Mucosa of rectum (tissue), 2 donors: ENCODE measurements at regions not wholly inside any gene's neighbourhood (a gene's known extent, or its start where the extent isn't known, plus 50 kb on each side); places are given as distances from the start of the nearest gene placed in this dataset.
"Not testable (repeated sequence)": the region's sequence is repeated elsewhere in the genome, so short reads cannot be mapped to it uniquely, and the experiment has no call there.

Experiments used
- H3K27ac ChIP-seq, 2 donors: one replicate each; pipeline ENCODE4 v1.7.0; 2013; ENCODE audit warnings: inconsistent platforms in 2 of 2, low read depth in 2 of 2, low read length in 2 of 2
- H3K27me3 ChIP-seq, 2 donors: one replicate each; pipeline ENCODE4 v1.7.0; 2013; ENCODE audit warnings: low read length in 2 of 2; ENCODE audit not compliant: control insufficient read depth in 2 of 2, insufficient read depth in 2 of 2
- H3K36me3 ChIP-seq, 2 donors: one replicate each; pipeline ENCODE4 v1.7.0; 2013; ENCODE audit warnings: low read length in 2 of 2; ENCODE audit not compliant: control insufficient read depth in 2 of 2, insufficient read depth in 2 of 2
- H3K4me1 ChIP-seq, 2 donors: one replicate each; pipeline ENCODE4 v1.7.0; 2013; ENCODE audit warnings: low read length in 2 of 2, mild to moderate bottlenecking in 1 of 2; ENCODE audit not compliant: control insufficient read depth in 2 of 2, insufficient read depth in 2 of 2
- H3K4me3 ChIP-seq, 2 donors: one replicate each; pipeline ENCODE4 v1.7.0; 2013; ENCODE audit warnings: low read length in 2 of 2
- H3K9ac ChIP-seq, 2 donors: one replicate each; pipeline ENCODE4 v1.7.0; 2013; ENCODE audit warnings: low read length in 2 of 2, low read depth in 1 of 2, mild to moderate bottlenecking in 1 of 2
- H3K9me3 ChIP-seq, 2 donors: one replicate each; pipeline ENCODE4 v1.7.0; 2013; ENCODE audit warnings: low read length in 2 of 2; ENCODE audit not compliant: control insufficient read depth in 2 of 2
- donor health status: healthy.
- donor health status: Normal muscosa, but diverticular disease.

- H3K9ac ChIP-seq, result no peak overlapping the region
- no peaks in the 10 kb centered on the region for H3K9me3 ChIP-seq
- no peaks in the 10 kb centered on the region for H3K36me3 ChIP-seq
- no peaks in the 10 kb centered on the region for H3K4me1 ChIP-seq
- no peak overlapping the region for H3K27ac ChIP-seq
- H3K27me3 ChIP-seq, result no peaks in the 10 kb centered on the region
- no peak overlapping the region for H3K4me3 ChIP-seq
Observed at GRCh38 chr1:166730299-166730888, 108.9 kb upstream of the POGK start.

DNA sequence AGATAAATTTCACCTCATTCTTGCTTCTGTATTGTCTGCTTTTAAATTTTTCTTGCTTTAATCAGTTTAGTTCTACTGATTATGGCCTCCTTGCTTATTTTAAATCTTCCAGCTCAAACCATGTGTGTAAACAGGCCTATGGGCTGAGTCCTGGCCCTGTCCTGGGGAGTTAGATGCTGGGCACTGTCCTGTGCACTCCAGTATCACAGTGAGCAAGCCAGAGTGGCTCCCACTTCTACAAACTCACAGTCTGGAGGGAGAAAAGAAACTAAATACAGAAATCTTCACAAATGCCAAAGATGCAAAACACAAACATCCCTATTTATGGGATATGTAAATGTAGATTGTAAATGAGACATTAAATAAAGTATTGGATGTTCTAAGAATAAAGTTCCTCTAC is 101.1 kb upstream of the POGK start:
- no peaks in the 10 kb centered on the region for H3K9me3 ChIP-seq
- no peaks in the 10 kb centered on the region for H3K36me3 ChIP-seq
- no peaks in the 10 kb centered on the region for H3K4me1 ChIP-seq

GRCh38 chr1:166738873-166739272 is 100.4 kb upstream of the POGK start:
- no peak overlapping the region for H3K27ac ChIP-seq
- H3K9ac ChIP-seq, result no peak overlapping the region
- no peaks in the 10 kb centered on the region for H3K9me3 ChIP-seq
- H3K36me3 ChIP-seq, result no peaks in the 10 kb centered on the region
- no peak overlapping the region for H3K4me3 ChIP-seq
- H3K27me3 ChIP-seq, result no peaks in the 10 kb centered on the region
- H3K4me1 ChIP-seq, result no peaks in the 10 kb centered on the region

More for the DNA sequence above, 101.1 kb upstream of the POGK start:
- H3K27me3 ChIP-seq, result no peaks in the 10 kb centered on the region
- no peak overlapping the region for H3K4me3 ChIP-seq
- no peak overlapping the region for H3K9ac ChIP-seq
- no peak overlapping the region for H3K27ac ChIP-seq

DNA sequence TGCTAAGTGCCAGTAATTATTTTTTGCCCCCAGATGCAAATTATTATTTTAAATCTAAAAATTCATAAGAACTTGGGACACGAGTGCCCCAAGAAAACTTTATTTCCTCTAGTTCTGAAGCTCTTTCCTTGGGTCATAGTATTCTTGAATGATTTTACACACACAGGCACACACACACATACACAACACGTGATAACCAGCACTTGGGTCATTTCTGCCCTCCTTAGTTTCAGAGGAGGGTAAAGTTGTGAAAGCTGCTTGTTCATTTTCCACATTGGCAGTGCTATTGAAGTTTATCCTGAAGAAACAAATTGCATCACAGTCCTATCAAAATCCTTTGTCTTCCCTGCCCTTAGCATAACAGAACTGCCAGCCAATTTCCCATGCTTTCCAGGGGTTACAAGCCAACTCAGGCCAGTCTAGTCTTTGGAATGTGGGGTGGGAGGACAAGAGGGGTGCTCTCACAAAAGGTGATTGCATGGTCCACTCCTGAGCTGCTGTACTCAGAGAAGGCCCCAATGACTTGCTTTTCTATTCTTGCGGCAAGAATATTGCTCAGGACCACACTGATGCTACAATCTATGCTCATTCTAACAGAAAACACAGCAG is 98.5 kb upstream of the POGK start:
- H3K36me3 ChIP-seq, result no peaks in the 10 kb centered on the region
- no peaks in the 10 kb centered on the region for H3K4me1 ChIP-seq
- no peak overlapping the region for H3K9ac ChIP-seq
- no peaks in the 10 kb centered on the region for H3K27me3 ChIP-seq
- H3K4me3 ChIP-seq, result no peak overlapping the region
- H3K9me3 ChIP-seq, result peaks cover 0 to 4% of the 10 kb centered on the region in 2 donors
- H3K27ac ChIP-seq, result no peak overlapping the region

GRCh38 chr1:166763318-166763717 is 76.0 kb upstream of the POGK start:
- no peaks in the 10 kb centered on the region for H3K27me3 ChIP-seq
- no peak overlapping the region for H3K27ac ChIP-seq
- no peak overlapping the region for H3K9ac ChIP-seq
- H3K36me3 ChIP-seq, result no peaks in the 10 kb centered on the region
- H3K4me3 ChIP-seq, result no peak overlapping the region
- no peaks in the 10 kb centered on the region for H3K9me3 ChIP-seq
- H3K4me1 ChIP-seq, result no peaks in the 10 kb centered on the region

DNA sequence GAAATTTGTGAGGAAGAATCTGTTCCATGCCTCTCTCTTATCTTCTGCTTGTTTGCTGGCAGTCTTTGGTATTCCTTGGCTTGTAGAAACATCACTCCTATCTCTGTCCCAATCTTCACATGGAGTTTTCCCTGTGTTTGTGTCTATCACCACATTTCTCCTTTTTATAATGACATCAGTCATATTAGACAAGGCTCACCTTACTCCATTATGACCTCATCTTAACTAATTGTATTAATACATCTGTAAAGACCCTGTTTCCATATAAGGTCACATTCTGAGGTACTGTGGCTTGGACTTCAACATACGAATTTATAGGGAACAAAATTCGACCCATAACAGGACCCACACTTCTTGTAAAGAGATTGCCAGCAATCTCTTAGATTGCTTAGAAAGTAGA is 72.3 kb upstream of the POGK start:
- Histone ChIP-seq H3K27me3 (no peaks in the 10 kb centered on the region), H3K9ac (no peak overlapping the region), H3K4me3 (no peak overlapping the region), H3K4me1 (no peaks in the 10 kb centered on the region), H3K9me3 (peaks cover 0 to 3% of the 10 kb centered on the region in 2 donors), H3K36me3 (no peaks in the 10 kb centered on the region), H3K27ac (no peak overlapping the region)

DNA sequence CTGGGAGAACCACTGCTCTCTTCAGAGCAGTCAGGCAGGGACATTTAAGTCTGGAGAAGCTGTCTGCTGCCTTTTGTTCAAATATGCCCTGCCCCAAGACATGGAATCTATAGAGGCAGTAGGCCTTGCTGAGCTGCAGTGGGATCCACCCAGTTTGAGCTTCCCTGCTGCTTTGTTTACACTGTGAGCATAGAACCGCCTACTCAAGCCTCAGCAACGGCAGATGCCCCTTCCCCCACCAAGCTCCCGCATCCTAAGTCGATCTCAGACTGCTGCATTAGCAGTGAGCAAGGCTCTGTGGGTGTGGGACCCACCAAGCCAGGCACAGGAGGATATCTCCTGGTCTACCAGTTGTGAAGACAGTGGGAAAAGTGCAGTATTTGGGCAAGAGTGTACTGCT is 54.6 kb upstream of the POGK start:
- not testable (repeated sequence) for H3K36me3 ChIP-seq, H3K4me3 ChIP-seq, H3K9ac ChIP-seq, H3K9me3 ChIP-seq, H3K27me3 ChIP-seq, H3K27ac ChIP-seq, H3K4me1 ChIP-seq

GRCh38 chr1:166785987-166786386 is 53.3 kb upstream of the POGK start:
- H3K27ac ChIP-seq, result no peak overlapping the region
- H3K27me3 ChIP-seq, result no peaks in the 10 kb centered on the region
- no peaks in the 10 kb centered on the region for H3K36me3 ChIP-seq
- H3K4me3 ChIP-seq, result no peak overlapping the region
- no peaks in the 10 kb centered on the region for H3K4me1 ChIP-seq
- no peaks in the 10 kb centered on the region for H3K9me3 ChIP-seq
- H3K9ac ChIP-seq, result no peak overlapping the region

GRCh38 chr1:166789286-166789685 is 50.0 kb upstream of the POGK start:
- Histone ChIP-seq H3K9ac (no peak overlapping the region), H3K27me3 (no peaks in the 10 kb centered on the region), H3K36me3 (no peaks in the 10 kb centered on the region), H3K4me1 (no peaks in the 10 kb centered on the region), H3K4me3 (no peak overlapping the region), H3K27ac (no peak overlapping the region), H3K9me3 (no peaks in the 10 kb centered on the region)
